ENCODE measurements at regions not wholly inside any gene's neighbourhood (a gene's known extent, or its start where the extent isn't known, plus 50 kb on each side); places are given as distances from the start of the nearest gene placed in this dataset.
"Not testable (repeated sequence)": the region's sequence is repeated elsewhere in the genome, so short reads cannot be mapped to it uniquely, and the experiment has no call there.

- not testable (repeated sequence) for DNase-seq (ENCODE audit: low spot score)
These were observed 89.4 kb upstream of the ADCY2 start for GRCh38 chr5:7306556-7306955.

DNA sequence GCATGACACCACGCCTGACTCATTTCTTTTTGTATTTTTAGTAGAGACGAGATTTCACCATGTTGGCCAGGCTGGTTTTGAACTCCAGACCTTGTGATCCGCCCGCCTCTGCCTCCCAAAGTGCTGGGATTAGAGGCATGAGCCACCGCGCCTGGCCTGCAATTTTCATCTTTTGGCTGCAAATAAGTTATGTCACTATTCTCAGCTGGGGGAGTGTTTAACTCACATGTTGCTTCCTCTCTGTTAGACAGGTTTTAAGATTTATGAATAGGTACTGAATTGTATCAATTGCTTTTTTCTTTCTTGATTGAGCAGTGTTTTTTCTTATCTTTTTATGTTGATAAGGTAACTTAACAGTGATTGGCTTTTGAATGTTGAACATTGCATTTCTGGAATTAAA lies 88.2 kb upstream of the ADCY2 start:
- not testable (repeated sequence) for DNase-seq (ENCODE audit: low spot score)

GRCh38 chr5:7309715-7310114 lies 86.2 kb upstream of the ADCY2 start:
- not testable (repeated sequence) for DNase-seq (ENCODE audit: low spot score)

GRCh38 chr5:7310656-7311055 lies 85.3 kb upstream of the ADCY2 start:
- not testable (repeated sequence) for DNase-seq (ENCODE audit: low spot score)

GRCh38 chr5:7315118-7315517 lies 80.8 kb upstream of the ADCY2 start:
- no peak for DNase-seq (ENCODE audit: low spot score)

DNA sequence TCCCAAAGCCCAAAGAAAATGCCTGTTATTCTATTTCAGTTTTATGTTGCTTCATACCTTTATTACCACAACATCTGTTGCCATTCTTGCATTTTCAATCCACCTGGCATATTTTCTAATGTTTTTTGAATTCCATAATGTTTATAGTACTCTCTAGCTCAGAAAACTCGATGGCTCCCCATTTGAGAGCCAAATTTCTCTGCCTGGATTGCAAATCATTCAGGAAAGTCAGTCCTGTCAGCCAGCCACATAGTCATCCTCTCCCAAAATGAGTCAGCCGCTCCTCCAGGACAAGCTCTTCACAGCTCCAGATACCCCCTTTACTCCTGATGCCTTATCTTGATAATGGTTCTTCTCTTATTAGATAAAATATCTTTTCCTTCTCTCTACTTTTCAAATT lies 78.2 kb upstream of the ADCY2 start:
- DNase-seq (ENCODE audit: low spot score), result no peak

GRCh38 chr5:7320701-7321301 lies 75.1 kb upstream of the ADCY2 start:
- DNase-seq (ENCODE audit: low spot score), result no peak

GRCh38 chr5:7321724-7322123 lies 74.2 kb upstream of the ADCY2 start:
- DNase-seq (ENCODE audit: low spot score), result no peak

- DNase-seq (ENCODE audit: low spot score), result no peak
These were observed 71.0 kb upstream of the ADCY2 start for GRCh38 chr5:7324919-7325318.

DNA sequence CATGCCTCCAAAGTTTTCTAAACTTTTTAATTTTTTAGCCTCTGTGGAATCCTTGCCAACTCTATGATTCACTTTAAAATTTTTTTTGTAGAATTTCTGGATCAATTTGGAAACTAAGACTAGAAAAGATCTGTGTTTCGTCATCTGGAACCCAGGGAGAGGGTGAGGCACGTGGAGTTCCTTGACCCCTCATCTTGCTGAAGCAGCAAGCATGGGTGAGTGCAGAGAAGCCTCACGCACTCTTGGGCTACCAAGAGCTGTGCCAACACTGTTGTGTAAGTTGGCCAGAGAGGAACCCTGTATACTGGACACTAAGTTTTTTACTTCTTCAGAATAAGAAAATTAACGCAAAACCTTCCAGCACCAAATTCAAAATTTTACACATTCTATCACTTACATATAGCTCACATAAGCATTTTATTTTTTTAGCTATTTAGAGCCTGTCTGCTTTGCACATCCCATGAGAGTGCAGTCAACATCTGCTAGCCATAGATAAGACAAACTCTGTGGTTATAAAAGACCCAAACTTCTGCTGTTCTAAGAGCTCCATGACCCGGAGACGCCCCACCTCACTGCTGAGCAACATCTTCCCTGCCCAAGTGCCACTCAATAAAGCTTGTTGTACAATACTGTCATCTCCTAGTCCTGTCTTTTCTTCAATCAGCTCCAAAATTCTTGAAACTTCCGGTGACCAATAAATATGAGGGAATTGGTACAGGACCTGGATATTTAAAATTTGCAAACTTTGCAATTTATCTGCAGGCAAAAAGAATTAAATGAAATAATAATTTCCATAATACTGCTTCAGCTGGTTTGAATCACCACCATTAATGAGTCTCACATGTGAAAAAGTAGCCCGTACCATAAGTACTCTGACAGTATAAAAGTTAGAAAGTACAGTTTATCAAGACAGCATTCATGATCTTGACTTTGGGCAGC lies 69.7 kb upstream of the ADCY2 start:
- DNase-seq (ENCODE audit: low spot score), result no peak

DNA sequence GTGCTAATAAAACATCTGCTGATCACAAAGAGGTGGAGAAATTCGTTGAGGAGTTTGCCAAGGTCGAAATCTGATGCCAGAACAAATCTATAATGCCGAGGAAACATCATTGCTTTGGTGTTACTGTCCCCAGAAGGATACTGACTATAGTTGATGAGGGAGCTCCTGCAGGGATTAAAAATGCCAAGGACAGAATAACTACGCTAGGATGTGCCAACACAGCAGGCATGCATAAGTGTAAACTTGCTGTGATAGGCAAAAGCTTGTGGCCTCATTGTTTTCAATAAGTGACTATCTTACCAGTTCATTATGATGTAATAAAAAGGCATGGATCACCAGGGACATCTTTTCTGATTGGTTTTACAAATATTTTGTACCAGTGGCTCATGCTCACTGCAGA lies 66.8 kb upstream of the ADCY2 start:
- DNase-seq (ENCODE audit: low spot score), result no peak

DNA sequence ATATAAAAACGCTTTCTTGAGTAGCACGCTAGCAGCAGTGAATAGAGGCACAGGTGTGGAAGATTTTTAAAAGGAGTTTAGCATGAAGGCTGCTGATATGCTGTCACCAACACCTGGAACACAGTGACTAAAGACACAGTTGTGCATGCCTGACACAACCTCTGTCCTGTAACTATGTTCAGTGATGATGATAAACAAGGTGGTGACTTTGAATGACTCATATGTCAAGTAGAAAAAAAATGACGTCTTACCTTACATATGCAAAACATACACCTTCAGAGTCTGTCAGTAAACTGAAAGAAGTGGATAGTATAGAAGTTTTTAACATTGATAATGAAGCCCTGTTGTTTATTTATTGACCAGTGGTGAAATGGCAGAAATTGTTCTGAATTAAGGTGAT lies 66.2 kb upstream of the ADCY2 start:
- no peak for DNase-seq (ENCODE audit: low spot score)

DNA sequence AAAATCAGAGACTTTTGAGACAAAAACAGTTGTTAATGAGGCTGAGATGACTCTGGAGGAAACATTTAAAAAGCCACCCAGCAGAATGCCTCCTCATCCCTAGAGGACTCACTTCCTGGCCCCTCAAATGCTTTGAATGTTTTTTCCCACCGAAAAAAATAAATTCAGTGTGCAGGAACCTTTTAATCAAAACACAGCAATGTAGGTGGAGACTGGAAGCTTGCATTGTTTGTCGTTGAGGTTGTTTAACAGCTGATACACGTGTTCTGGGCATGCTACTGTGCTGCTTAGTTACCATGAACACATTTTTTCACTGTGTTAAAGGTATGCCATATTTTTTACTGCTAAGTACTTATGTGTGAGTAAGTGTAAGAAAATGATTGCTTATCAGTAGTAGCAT lies 65.7 kb upstream of the ADCY2 start:
- DNase-seq (ENCODE audit: low spot score), result no peak

DNA sequence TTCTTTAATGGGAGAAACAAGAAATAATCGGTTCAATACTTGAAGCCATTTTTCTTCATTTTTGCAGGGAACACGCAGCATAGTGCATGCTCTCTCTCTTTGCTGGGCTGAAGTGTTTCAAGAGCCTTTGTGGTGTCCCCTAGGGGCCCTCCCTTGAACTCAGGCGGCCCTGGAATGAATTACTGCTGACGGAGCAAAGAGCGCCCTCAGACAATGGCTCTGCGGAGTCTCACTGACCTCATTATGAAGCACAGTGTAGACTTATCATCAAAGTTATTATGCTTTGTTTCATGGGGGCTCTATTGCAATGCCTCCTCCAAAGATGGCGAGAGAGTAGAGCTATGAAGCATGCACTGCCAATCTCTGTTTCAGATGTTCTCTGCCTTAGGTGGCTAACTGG lies 64.8 kb upstream of the ADCY2 start:
- no peak for DNase-seq (ENCODE audit: low spot score)
